ENCODE measurements at regions not wholly inside any gene's neighbourhood (a gene's known extent, or its start where the extent isn't known, plus 50 kb on each side); places are given as distances from the start of the nearest gene placed in this dataset.

DNA sequence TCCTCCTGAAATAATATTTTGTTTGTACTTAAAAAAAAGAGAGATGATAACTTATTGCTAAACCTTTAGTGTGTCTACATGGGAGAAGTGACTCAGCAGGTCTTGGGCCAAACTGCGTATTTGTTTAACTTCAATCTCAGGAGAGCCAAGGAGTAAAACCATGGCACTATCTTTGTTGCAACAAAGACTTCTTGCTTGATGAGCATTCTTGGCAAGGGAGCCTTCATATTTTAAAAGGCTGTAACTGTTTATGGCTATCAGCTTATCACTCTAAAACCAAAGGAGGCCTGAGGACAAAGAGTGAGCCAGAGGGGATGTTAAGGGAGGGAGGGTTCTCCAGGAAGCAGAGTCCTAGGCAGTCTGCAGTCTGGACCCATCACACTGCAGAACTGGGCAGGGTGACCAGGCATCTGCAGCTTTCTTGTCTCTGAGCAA is 216.2 kb upstream of the S1PR3 start:
- no peaks in the 10 kb centered on the region for H3K36me3 ChIP-seq (replicated peaks in 1 of 2; ENCODE audit: control extremely low read depth in 1 of 2, control insufficient read depth in 1 of 2, extremely low read depth in 1 of 2, insufficient read depth in 2 of 2, low read length in 1 of 2)
- peaks cover 5% of the 10 kb centered on the region for H3K27me3 Mint-ChIP-seq
- H3K9me3 Mint-ChIP-seq (ENCODE audit: insufficient read depth), result no peaks in the 10 kb centered on the region
- ChIA-PET POLR2A (no interaction called here), CTCF (no interaction called here)
- H3K4me1 Mint-ChIP-seq, result peaks cover 20% of the 10 kb centered on the region
- no peak for ATAC-seq (ENCODE audit: low read depth)
- TF ChIP-seq, protein P1, sequence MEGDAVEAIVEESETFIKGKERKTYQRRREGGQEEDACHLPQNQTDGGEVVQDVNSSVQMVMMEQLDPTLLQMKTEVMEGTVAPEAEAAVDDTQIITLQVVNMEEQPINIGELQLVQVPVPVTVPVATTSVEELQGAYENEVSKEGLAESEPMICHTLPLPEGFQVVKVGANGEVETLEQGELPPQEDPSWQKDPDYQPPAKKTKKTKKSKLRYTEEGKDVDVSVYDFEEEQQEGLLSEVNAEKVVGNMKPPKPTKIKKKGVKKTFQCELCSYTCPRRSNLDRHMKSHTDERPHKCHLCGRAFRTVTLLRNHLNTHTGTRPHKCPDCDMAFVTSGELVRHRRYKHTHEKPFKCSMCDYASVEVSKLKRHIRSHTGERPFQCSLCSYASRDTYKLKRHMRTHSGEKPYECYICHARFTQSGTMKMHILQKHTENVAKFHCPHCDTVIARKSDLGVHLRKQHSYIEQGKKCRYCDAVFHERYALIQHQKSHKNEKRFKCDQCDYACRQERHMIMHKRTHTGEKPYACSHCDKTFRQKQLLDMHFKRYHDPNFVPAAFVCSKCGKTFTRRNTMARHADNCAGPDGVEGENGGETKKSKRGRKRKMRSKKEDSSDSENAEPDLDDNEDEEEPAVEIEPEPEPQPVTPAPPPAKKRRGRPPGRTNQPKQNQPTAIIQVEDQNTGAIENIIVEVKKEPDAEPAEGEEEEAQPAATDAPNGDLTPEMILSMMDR (IDR thresholded peaks at IDR 0.05), result no peak
- no peak for TF ChIP-seq EZH2 (IDR thresholded peaks at IDR 0.05; ENCODE audit: borderline replicate concordance, insufficient read depth, low read depth, low read length, poor library complexity, severe bottlenecking)
- H3K9me3 ChIP-seq (ENCODE audit: control extremely low read depth in 1 of 3, control insufficient read depth in 2 of 3, insufficient read depth in 1 of 3, low read length in 2 of 3), result no peaks in the 10 kb centered on the region
- no peaks in the 10 kb centered on the region for H4K20me1 ChIP-seq (ENCODE audit: control insufficient read depth, insufficient read depth, low read length, poor library complexity, severe bottlenecking)
- no peak overlapping the region for H3K27ac ChIP-seq (ENCODE audit: low read length in 2 of 2)
- H3K4me1 ChIP-seq (ENCODE audit: control insufficient read depth in 2 of 2, insufficient read depth in 2 of 2, low read length in 2 of 2), result peaks cover 16 to 17% of the 10 kb centered on the region in 2 donors
- no peak overlapping the region for H3K4me3 Mint-ChIP-seq
- H3K27ac Mint-ChIP-seq, result no peak overlapping the region
- no peak overlapping the region for H2AFZ ChIP-seq (ENCODE audit: insufficient read depth, low read depth, low read length, poor library complexity, severe bottlenecking)
- intact Hi-C loops (cut with micrococcal nuclease), result no loop called here
- no peak overlapping the region for H3K9ac ChIP-seq (ENCODE audit: low read length)
- 71% methylated on average over 1 of the region's 1 CpG for WGBS (ENCODE audit: insufficient coverage)
- no peak for DNase-seq
- no peaks in the 10 kb centered on the region for H3K27me3 ChIP-seq (replicated peaks in 1 of 4; ENCODE audit: control extremely low read depth in 1 of 4, control insufficient read depth in 3 of 4, insufficient read depth in 4 of 4, low read length in 3 of 4)
- H3K4me2 ChIP-seq (replicated peaks; ENCODE audit: low read depth, low read length, poor library complexity, severe bottlenecking), result no peak overlapping the region
- H3K4me3 ChIP-seq (ENCODE audit: control extremely low read depth in 1 of 5, extremely low read depth in 1 of 5, insufficient read depth in 1 of 5, low read depth in 2 of 5, low read length in 4 of 5), result no peak overlapping the region
- no peaks in the 10 kb centered on the region for H3K79me2 ChIP-seq (ENCODE audit: control insufficient read depth, insufficient read depth, low read length)

DNA sequence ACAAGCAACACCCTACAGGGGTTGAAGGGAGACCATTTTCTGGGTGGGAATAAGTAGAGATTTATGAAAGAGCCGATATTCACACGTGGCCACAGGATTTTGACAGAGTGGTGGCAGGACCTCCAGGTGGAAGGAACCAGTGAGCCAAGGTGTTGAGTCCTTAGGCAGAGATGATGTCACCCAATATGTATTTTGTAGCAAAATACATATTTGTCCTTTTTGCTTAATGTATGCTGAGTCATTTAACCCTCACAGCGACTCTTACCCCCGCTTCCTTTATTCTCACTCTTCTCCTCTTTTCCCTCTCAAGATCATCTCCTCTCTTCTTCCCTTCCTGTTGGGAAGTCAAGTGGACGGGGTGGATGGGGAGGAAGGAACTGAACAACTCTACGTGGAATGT is 215.7 kb upstream of the S1PR3 start:
- intact Hi-C loops (cut with micrococcal nuclease), result no loop called here
- Mint-ChIP-seq H3K27me3 (peaks cover 5% of the 10 kb centered on the region), H3K9me3 (ENCODE audit: insufficient read depth) (no peaks in the 10 kb centered on the region), H3K4me1 (peaks cover 20% of the 10 kb centered on the region), H3K4me3 (no peak overlapping the region), H3K27ac (no peak overlapping the region)
- peaks cover 16 to 17% of the 10 kb centered on the region in 2 donors for H3K4me1 ChIP-seq (ENCODE audit: control insufficient read depth in 2 of 2, insufficient read depth in 2 of 2, low read length in 2 of 2)
- H3K27me3 ChIP-seq (replicated peaks in 1 of 4; ENCODE audit: control extremely low read depth in 1 of 4, control insufficient read depth in 3 of 4, insufficient read depth in 4 of 4, low read length in 3 of 4), result no peaks in the 10 kb centered on the region
- H3K36me3 ChIP-seq (replicated peaks in 1 of 2; ENCODE audit: control extremely low read depth in 1 of 2, control insufficient read depth in 1 of 2, extremely low read depth in 1 of 2, insufficient read depth in 2 of 2, low read length in 1 of 2), result no peaks in the 10 kb centered on the region
- ChIA-PET CTCF (no interaction called here), POLR2A (no interaction called here)
- no peaks in the 10 kb centered on the region for H4K20me1 ChIP-seq (ENCODE audit: control insufficient read depth, insufficient read depth, low read length, poor library complexity, severe bottlenecking)
- H3K9ac ChIP-seq (ENCODE audit: low read length), result no peak overlapping the region
- WGBS (ENCODE audit: insufficient coverage), result 86% methylated on average over 3 of the region's 6 CpGs
- H3K4me3 ChIP-seq (ENCODE audit: control extremely low read depth in 1 of 5, extremely low read depth in 1 of 5, insufficient read depth in 1 of 5, low read depth in 2 of 5, low read length in 4 of 5), result no peak overlapping the region
- TF ChIP-seq, protein P1 (IDR thresholded peaks at IDR 0.05), result no peak
- TF ChIP-seq EZH2 (IDR thresholded peaks at IDR 0.05; ENCODE audit: borderline replicate concordance, insufficient read depth, low read depth, low read length, poor library complexity, severe bottlenecking), result no peak
- DNase-seq, result no peak
- H3K9me3 ChIP-seq (ENCODE audit: control extremely low read depth in 1 of 3, control insufficient read depth in 2 of 3, insufficient read depth in 1 of 3, low read length in 2 of 3), result no peaks in the 10 kb centered on the region
- H2AFZ ChIP-seq (ENCODE audit: insufficient read depth, low read depth, low read length, poor library complexity, severe bottlenecking), result no peak overlapping the region
- ATAC-seq (ENCODE audit: low read depth), result no peak
- no peak overlapping the region for H3K4me2 ChIP-seq (replicated peaks; ENCODE audit: low read depth, low read length, poor library complexity, severe bottlenecking)
- no peak overlapping the region for H3K27ac ChIP-seq (ENCODE audit: low read length in 2 of 2)
- H3K79me2 ChIP-seq (ENCODE audit: control insufficient read depth, insufficient read depth, low read length), result no peaks in the 10 kb centered on the region

Measured in B cell (primary cell).